Fibroblast of skin of scalp (primary cell): ENCODE measurements at regions not wholly inside any gene's neighbourhood (a gene's known extent, or its start where the extent isn't known, plus 50 kb on each side); places are given as distances from the start of the nearest gene placed in this dataset.
"Not testable (repeated sequence)": the region's sequence is repeated elsewhere in the genome, so short reads cannot be mapped to it uniquely, and the experiment has no call there.

ENCODE experiments used
- DNase-seq: peaks from one replicate; pipeline ENCODE4 v3.0.0-alpha.2; 2013

- DNase-seq = peak; percentile 24
Measured at GRCh38 chr15:79154483-79155135, 64.0 kb upstream of the RASGRF1 start.

GRCh38 chr15:79144290-79144689 is 53.7 kb upstream of the RASGRF1 start:
- DNase-seq = not testable (repeated sequence)

GRCh38 chr15:79140846-79141570 is 50.4 kb upstream of the RASGRF1 start:
- DNase-seq = peak; percentile 77
